ENCODE measurements at regions not wholly inside any gene's neighbourhood (a gene's known extent, or its start where the extent isn't known, plus 50 kb on each side); places are given as distances from the start of the nearest gene placed in this dataset.
"Not testable (repeated sequence)": the region's sequence is repeated elsewhere in the genome, so short reads cannot be mapped to it uniquely, and the experiment has no call there.

- Mint-ChIP-seq H3K4me3 (no peak overlapping the region), H3K9me3 (no peaks in the 10 kb centered on the region), H3K27ac (no peak overlapping the region), H3K4me1 (ENCODE audit: low read depth) (no peaks in the 10 kb centered on the region), H3K27me3 (peaks cover 30% of the 10 kb centered on the region), H3K36me3 (ENCODE audit: low read depth) (no peaks in the 10 kb centered on the region)
These were observed 335.0 kb upstream of the SFRP2 start for GRCh38 chr4:154123897-154124296.

- peaks cover 20% of the 10 kb centered on the region for H3K27me3 Mint-ChIP-seq
- no peak overlapping the region for H3K27ac Mint-ChIP-seq
- no peaks in the 10 kb centered on the region for H3K36me3 Mint-ChIP-seq (ENCODE audit: low read depth)
- no peaks in the 10 kb centered on the region for H3K9me3 Mint-ChIP-seq
- no peaks in the 10 kb centered on the region for H3K4me1 Mint-ChIP-seq (ENCODE audit: low read depth)
- no peak overlapping the region for H3K4me3 Mint-ChIP-seq
These were observed 331.9 kb upstream of the SFRP2 start for GRCh38 chr4:154120690-154121345.

DNA sequence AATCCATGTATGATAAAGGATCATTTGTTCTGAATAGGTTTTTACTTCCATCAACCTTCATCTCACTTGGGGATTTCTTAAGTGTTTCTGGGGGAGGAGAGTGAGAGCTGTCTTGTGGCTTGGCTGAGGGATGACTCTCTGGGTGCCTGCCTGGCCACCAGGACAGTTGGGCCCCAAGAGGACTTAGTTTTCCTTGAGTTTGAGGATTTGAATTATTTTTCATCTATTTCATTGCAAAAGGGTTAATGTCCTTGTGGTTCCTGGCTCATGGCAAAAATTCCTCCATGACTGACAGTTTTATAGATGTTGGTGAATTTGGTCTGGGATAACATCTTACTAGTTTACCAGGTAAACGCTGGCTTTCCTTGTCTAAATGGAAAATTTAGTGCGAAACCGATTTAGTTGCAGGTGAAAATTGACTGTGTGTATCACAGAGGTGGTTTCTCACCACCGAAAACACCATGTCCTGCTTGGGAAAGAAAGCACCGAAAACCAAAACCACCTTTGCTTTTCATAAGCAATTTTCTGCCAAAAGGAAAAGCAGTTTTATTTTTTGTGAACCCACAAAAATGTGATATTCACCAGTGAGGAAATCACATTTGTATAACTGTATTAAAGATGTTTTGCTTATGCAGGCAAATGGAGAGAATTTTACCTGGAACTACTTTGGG is 331.3 kb upstream of the SFRP2 start:
- H3K36me3 Mint-ChIP-seq (ENCODE audit: low read depth) = no peaks in the 10 kb centered on the region
- no peaks in the 10 kb centered on the region for H3K9me3 Mint-ChIP-seq
- peaks cover 15% of the 10 kb centered on the region for H3K27me3 Mint-ChIP-seq
- no peak overlapping the region for H3K4me3 Mint-ChIP-seq
- H3K4me1 Mint-ChIP-seq (ENCODE audit: low read depth) = no peaks in the 10 kb centered on the region
- H3K27ac Mint-ChIP-seq = no peak overlapping the region

GRCh38 chr4:154119317-154119716 is 330.4 kb upstream of the SFRP2 start:
- Mint-ChIP-seq H3K9me3 (peaks cover 3% of the 10 kb centered on the region), H3K4me3 (no peak overlapping the region), H3K27ac (no peak overlapping the region), H3K36me3 (ENCODE audit: low read depth) (no peaks in the 10 kb centered on the region), H3K27me3 (peaks cover 10% of the 10 kb centered on the region), H3K4me1 (ENCODE audit: low read depth) (no peaks in the 10 kb centered on the region)

DNA sequence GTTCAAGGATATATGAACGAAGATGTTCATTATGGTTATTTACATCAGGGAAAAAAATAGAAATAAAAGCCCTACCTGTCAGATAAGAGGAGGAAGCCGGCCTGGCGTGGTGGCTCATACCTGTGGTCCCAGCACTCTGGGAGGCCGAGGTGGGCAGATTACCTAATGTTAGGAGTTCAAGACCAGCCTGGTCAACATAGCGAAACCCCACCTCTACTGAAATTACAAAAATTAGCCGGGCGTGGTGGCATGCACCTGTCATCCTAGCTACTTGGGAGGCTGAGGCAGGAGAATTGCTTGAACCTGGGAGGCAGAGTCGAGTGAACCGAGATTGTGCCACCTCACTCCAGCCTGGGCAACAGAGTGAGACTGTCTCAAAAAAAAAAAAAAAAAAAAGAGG is 328.8 kb upstream of the SFRP2 start:
- peaks cover 10% of the 10 kb centered on the region for H3K27me3 Mint-ChIP-seq
- not testable (repeated sequence) for H3K4me1 Mint-ChIP-seq (ENCODE audit: low read depth); H3K9me3 Mint-ChIP-seq; H3K4me3 Mint-ChIP-seq; H3K36me3 Mint-ChIP-seq (ENCODE audit: low read depth); H3K27ac Mint-ChIP-seq

- Mint-ChIP-seq H3K36me3 (ENCODE audit: low read depth) (no peaks in the 10 kb centered on the region), H3K27ac (no peak overlapping the region), H3K4me3 (no peak overlapping the region), H3K27me3 (peaks cover 23% of the 10 kb centered on the region), H3K9me3 (peaks cover 4% of the 10 kb centered on the region), H3K4me1 (ENCODE audit: low read depth) (no peaks in the 10 kb centered on the region)
These were observed 318.5 kb upstream of the SFRP2 start for GRCh38 chr4:154107337-154107736.

DNA sequence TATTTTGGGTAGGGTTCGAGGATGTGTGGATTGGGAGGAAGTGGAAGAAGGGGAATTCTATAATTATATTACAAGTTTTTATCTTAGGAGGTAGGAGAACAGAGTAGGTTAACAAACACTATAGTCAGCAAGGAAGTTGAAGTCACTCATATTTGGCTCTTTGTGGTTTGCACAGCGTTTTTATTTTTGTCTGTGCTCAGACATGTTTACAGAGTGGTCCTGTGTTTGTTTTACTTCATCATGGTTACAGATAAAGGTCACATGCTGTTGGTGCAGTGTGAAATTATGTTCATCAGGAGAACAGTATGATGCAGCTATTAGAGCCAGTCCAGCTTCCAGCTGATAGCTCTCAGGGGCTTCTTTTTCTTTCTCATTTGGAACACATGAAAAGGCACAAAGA is 299.9 kb upstream of the SFRP2 start:
- Mint-ChIP-seq H3K36me3 (ENCODE audit: low read depth) (no peaks in the 10 kb centered on the region), H3K4me3 (no peak overlapping the region), H3K27ac (no peak overlapping the region), H3K9me3 (no peaks in the 10 kb centered on the region), H3K4me1 (ENCODE audit: low read depth) (no peaks in the 10 kb centered on the region), H3K27me3 (peaks cover 13% of the 10 kb centered on the region)

DNA sequence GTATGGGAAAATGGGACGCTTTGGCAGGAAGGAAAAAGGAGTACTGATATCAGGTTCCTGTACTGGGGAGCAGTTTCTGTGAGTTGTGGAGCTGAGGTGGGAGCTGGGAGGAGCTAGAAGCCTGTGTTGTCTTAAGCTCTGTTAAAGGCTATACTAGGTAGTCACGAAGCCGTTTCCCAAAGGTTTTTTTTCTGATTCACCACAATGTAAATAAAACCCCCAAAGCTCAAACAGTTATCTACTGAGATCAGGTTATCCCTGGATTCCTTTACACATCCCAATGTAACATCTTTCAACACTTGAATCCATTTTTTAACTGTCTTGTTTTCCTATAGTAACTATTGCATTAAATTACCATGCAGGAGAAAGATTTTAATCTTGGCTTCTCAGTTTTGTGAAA is 297.4 kb upstream of the SFRP2 start:
- H3K9me3 Mint-ChIP-seq = no peaks in the 10 kb centered on the region
- H3K4me3 Mint-ChIP-seq = no peak overlapping the region
- H3K27me3 Mint-ChIP-seq = peaks cover 11% of the 10 kb centered on the region
- H3K36me3 Mint-ChIP-seq (ENCODE audit: low read depth) = no peaks in the 10 kb centered on the region
- no peaks in the 10 kb centered on the region for H3K4me1 Mint-ChIP-seq (ENCODE audit: low read depth)
- no peak overlapping the region for H3K27ac Mint-ChIP-seq

DNA sequence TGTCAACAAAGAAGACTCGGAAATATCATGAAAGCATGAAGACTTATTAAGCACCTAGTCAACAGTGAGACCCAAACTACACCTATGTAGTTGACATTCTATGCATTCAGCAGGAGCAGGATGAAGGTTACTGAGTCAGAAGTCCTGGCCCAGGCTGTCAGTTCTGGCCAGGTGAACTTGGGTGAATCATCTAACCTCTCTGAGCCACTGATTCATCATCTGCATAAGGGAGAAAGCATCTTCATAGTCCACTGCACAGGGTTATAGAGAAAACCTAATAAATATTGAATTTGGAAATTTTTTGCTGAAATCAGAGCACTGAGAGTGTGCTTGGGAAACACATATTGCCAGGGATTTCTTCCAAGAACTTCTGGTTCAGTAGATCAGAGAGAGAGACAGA is 296.0 kb upstream of the SFRP2 start:
- Mint-ChIP-seq H3K4me1 (ENCODE audit: low read depth) (no peaks in the 10 kb centered on the region), H3K4me3 (no peak overlapping the region), H3K36me3 (ENCODE audit: low read depth) (no peaks in the 10 kb centered on the region), H3K9me3 (no peaks in the 10 kb centered on the region), H3K27ac (no peak overlapping the region), H3K27me3 (peaks cover 13% of the 10 kb centered on the region)

DNA sequence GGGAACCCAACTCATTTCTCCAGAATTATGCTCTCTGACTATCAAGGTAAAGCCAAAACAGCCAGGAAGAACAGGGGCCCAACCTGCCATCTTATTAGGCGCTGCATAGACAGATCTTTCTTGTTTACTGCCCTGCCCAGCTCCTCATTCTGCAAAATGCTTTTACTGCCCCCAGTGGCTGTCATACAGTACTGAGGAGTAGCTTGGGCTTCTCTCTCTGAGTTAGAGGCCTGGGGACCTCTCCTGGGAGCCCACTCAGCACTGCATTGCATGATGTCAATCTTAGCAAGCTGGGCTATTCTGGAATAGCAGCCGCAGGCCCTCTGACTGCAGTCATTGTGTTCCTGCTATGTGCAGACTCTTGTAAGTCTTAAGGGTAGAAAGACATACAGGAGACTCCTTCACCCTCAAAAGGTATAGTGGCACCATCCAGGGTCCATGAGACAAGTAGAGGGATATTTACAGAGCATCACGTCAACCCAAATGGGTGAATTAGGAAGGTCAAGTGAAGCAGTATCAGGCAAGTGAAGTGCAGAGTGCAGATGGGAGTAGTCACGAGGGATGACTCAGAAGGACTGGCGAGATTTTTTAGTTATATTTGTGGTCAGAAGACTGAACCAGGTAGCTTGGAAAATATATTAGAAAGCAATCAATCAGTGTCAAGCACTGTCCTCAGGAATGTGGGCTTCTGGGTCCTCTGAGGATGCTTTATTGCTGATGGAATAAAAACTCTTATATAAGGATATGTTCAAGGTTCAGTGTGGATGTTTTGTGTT is 294.1 kb upstream of the SFRP2 start:
- Mint-ChIP-seq H3K4me1 (ENCODE audit: low read depth) (no peaks in the 10 kb centered on the region), H3K27ac (no peak overlapping the region), H3K4me3 (no peak overlapping the region), H3K9me3 (no peaks in the 10 kb centered on the region), H3K36me3 (ENCODE audit: low read depth) (no peaks in the 10 kb centered on the region), H3K27me3 (peaks cover 10% of the 10 kb centered on the region)

DNA sequence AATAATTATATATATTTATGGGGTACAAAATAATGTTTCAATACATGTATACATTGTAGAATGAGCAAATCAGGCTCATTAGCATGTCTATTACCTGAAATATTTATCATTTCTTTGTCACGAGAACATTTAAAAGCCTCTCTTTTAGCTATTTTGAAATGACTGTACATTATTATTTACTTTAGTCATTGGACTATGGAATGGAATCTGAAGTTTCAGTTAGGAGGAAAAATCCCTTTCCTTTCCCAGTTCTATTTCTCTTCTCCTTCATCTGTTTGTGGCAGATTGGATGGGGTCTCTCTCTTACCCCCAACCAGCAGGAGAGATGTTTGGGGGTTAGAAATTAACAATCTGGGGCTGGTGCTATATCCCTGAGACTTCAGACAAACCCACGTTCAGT is 292.5 kb upstream of the SFRP2 start:
- peaks cover 6% of the 10 kb centered on the region for H3K27me3 Mint-ChIP-seq
- no peaks in the 10 kb centered on the region for H3K4me1 Mint-ChIP-seq (ENCODE audit: low read depth)
- H3K27ac Mint-ChIP-seq = no peak overlapping the region
- H3K4me3 Mint-ChIP-seq = no peak overlapping the region
- H3K36me3 Mint-ChIP-seq (ENCODE audit: low read depth) = no peaks in the 10 kb centered on the region
- H3K9me3 Mint-ChIP-seq = no peaks in the 10 kb centered on the region

- Mint-ChIP-seq H3K4me3 (no peak overlapping the region), H3K4me1 (ENCODE audit: low read depth) (peaks cover under 1% of the 10 kb centered on the region), H3K27me3 (peaks cover 12% of the 10 kb centered on the region), H3K9me3 (no peaks in the 10 kb centered on the region), H3K27ac (no peak overlapping the region), H3K36me3 (ENCODE audit: low read depth) (no peaks in the 10 kb centered on the region)
These were observed 289.8 kb upstream of the SFRP2 start for GRCh38 chr4:154078504-154079350.

- Mint-ChIP-seq H3K27me3 (peaks cover 11% of the 10 kb centered on the region), H3K9me3 (peaks cover 9% of the 10 kb centered on the region), H3K36me3 (ENCODE audit: low read depth) (no peaks in the 10 kb centered on the region)
These were observed 288.0 kb upstream of the SFRP2 start for GRCh38 chr4:154076921-154077320.

DNA sequence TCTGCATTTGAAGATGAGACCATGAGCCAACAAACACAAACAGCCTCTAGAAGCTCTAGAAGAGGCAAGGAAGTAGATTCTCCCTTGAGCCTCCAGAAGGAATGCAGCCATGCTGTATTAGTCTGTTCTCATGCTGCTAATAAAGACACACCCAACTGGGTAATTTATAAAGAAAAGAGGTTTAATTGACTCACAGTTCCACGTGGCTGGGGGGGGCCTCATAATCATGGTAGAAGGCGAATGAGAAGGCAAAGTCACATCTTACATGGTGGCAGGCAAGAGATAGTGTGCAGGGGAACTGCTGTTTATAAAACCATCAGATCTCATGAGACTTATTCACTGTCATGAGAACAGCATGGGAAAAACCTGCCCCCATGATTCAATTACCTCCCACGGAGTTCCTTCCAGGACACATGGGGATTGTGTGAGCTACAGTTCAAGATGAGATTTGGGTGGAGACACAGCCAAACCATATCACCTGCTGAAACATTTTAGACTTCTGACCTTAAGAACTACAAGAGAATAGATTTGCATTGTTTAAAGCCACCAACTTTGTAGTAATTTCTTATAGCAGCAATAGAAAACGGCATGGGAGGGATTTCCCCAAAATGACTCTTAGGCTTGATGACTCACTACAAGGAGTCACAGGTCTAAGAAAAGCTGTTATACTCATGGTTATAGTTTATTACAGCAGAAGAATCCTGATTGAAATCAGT is 284.4 kb upstream of the SFRP2 start:
- Mint-ChIP-seq H3K27ac (peak overlapping the region; percentile 53), H3K4me3 (no peak overlapping the region), H3K27me3 (peaks cover 20% of the 10 kb centered on the region), H3K4me1 (ENCODE audit: low read depth) (peaks cover 13% of the 10 kb centered on the region), H3K9me3 (peaks cover 9% of the 10 kb centered on the region), H3K36me3 (ENCODE audit: low read depth) (no peaks in the 10 kb centered on the region)

More at GRCh38 chr4:154076921-154077320, 288.0 kb upstream of the SFRP2 start:
- Mint-ChIP-seq H3K4me3 (no peak overlapping the region), H3K4me1 (ENCODE audit: low read depth) (peaks cover 13% of the 10 kb centered on the region), H3K27ac (no peak overlapping the region)

All from stimulated activated naive CD8-positive, alpha-beta T cell treated with anti-CD3 and anti-CD28 coated beads, Interleukin-15, Interleukin-2, amounts not matched to agents 100 ng/mL and 50 ng/mL, for 24 hours (primary cell).